ENCODE measurements at regions not wholly inside any gene's neighbourhood (a gene's known extent, or its start where the extent isn't known, plus 50 kb on each side); places are given as distances from the start of the nearest gene placed in this dataset.

- TF ChIP-seq ZNF462 (CRISPR knock-in tag; IDR thresholded peaks at IDR 0.05) (no peak), EZH2phosphoT487 (IDR thresholded peaks at IDR 0.05; ENCODE audit: unreplicated experiment) (no peak), REST (IDR thresholded peaks at IDR 0.05; ENCODE audit: unreplicated experiment) (no peak), ZNF114 (CRISPR knock-in tag; IDR thresholded peaks at IDR 0.05) (no peak)
Measured at GRCh38 chr16:22646948-22647556, 136.4 kb downstream of the NPIPB5 start (continued).

- Mint-ChIP-seq H3K9me3 (no peaks in the 10 kb centered on the region; the same call in 2 of the 3 replicates), H3K27me3 (ENCODE audit: insufficient read depth, low read depth, poor library complexity) (peaks cover 1% of the 10 kb centered on the region), H3K4me3 (no peak overlapping the region), H3K27ac (no peak overlapping the region), H3K36me3 (ENCODE audit: low read depth) (no peaks in the 10 kb centered on the region), H3K4me1 (no peaks in the 10 kb centered on the region)
- H3K9me2 ChIP-seq (ENCODE audit: insufficient read depth): 0 out of 2 replicates have a peak, but pooled peaks cover 5% of the 10 kb centered on the region
- ATAC-seq: no peak
- H3K4me1 ChIP-seq (ENCODE audit: insufficient read depth): no peaks in the 10 kb centered on the region
- H3K36me3 ChIP-seq (ENCODE audit: insufficient read depth): no peaks in the 10 kb centered on the region
- H3K4me2 ChIP-seq: no peak overlapping the region
- H3K27ac ChIP-seq (ENCODE audit: low read depth): no peak overlapping the region
- no peaks in the 10 kb centered on the region for H4K20me1 ChIP-seq (replicated peaks; ENCODE audit: insufficient read depth)
- no peaks in the 10 kb centered on the region for H3K27me3 ChIP-seq (ENCODE audit: insufficient read depth)
- no peaks in the 10 kb centered on the region for H3F3A ChIP-seq (replicated peaks; ENCODE audit: low read depth)
- DNase-seq (ENCODE audit: low spot score): no peak
- no peak overlapping the region for H3K4me3 ChIP-seq
- no peaks in the 10 kb centered on the region for H3K79me2 ChIP-seq (replicated peaks; ENCODE audit: insufficient read depth)
- H2AFZ ChIP-seq: no peak overlapping the region; the same call in 1 of the 2 replicates
- TF ChIP-seq ETS1 (IDR thresholded peaks at IDR 0.05) (no peak), REST (IDR thresholded peaks at IDR 0.05; ENCODE audit: unreplicated experiment) (no peak), EZH2phosphoT487 (IDR thresholded peaks at IDR 0.05; ENCODE audit: unreplicated experiment) (no peak), STAT1 (IDR thresholded peaks at IDR 0.05; ENCODE audit: unreplicated experiment) (no peak), EZH2 (IDR thresholded peaks at IDR 0.05; ENCODE audit: low read depth, unreplicated experiment) (no peak), ZNF331 (CRISPR knock-in tag; IDR thresholded peaks at IDR 0.05; ENCODE audit: low read depth) (no peak)
Measured at GRCh38 chr16:22648141-22648540, 137.4 kb downstream of the NPIPB5 start.
